NCI-H2227 (cell line): ENCODE measurements at regions not wholly inside any gene's neighbourhood (a gene's known extent, or its start where the extent isn't known, plus 50 kb on each side); places are given as distances from the start of the nearest gene placed in this dataset.

Experiments used
- DNase-seq: peaks from one replicate; lab custom pipeline; 2025; ENCODE audit not compliant: unreplicated experiment; lab: John Stamatoyannopoulos, UW

DNA sequence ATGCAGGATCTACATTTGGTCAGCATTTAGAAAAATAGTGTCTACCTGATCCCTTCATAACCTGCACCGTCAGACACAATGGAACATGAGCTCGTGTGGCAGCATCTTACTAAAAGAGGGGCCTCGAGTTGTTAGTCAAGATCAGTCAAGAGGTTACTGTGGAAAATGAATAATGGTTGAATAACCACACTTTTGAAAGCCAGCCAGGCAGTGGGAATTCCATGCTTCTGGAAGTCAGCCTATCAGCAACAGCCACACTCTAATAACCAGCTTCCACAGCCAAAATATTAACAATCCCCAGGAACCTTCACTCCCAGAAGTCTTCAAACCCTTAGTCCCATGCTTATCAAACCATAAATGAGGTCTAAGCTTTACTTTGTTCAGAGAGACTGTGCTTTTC lies 234.3 kb downstream of the HS3ST1 start:
- no peak for DNase-seq

DNA sequence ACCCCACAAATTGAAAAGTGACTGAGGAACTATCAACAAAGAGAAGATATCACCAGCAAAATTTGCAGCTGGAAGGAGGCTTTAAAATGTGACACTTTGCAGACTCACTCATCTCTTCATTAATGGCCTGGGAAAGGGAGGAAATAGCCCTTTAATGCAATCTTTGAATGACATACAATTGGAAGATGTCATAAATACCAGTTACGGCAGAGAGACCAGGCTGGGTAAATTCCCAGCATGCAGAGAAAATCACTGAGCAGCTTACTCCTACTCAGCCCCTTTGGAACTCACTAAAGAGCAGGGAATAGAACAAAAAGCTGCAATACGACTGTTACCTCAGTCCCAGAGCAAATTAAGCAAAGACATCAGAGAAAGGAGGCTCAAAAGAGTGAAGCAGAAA lies 238.9 kb downstream of the HS3ST1 start:
- DNase-seq, result no peak

DNA sequence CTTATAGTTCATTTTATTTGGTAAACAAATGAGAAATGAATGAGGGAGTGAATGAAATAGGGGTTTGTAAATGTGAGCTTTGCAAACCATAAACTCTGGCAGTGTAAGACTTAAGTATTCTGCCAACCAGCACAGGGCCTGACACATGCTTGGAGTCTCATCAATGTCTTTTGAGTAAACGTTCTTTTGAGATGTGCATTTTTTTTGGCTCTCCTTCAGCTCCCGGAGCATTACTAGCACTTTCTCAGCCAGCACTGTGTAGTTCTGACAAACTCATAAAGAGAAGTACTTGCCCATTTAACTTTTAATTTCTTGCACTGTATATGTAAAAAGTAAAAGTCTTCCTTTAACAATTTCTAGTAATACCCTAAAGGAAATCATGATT lies 245.3 kb downstream of the HS3ST1 start:
- DNase-seq, result no peak

DNA sequence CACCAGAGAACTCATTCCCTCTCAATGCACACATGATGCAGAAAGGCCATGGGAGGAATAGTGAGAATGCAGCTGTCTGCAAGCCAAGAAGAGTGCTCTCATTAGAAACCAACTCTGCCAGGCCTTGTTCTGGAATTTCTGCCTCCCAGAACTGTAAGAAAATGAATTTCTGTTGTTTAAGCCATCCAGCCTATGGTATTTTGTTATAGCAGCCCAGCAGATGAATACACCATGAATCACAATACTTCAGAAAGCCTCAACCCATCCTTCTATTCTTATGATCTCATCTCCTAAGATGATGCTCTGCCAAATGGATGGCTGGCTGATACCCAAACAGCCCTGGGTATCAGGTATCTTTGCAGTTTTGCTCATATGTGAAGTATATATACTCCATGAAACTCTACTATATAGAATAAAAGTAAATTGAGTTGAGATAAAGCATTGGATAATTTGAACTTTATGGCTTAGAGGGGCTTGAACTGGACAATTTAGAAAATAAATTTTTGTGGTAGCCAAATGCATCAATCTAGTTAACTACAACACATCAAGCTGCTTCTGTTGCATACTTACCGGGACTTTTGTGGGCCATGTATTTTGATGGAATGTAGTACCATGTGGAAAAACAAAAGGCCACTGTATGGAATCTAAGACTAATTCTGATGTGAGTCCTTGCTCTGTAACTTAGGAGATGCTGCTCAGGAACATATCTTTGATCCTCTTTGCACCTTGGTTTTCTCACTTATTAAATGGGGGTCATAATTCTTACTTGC lies 245.9 kb downstream of the HS3ST1 start:
- no peak for DNase-seq

DNA sequence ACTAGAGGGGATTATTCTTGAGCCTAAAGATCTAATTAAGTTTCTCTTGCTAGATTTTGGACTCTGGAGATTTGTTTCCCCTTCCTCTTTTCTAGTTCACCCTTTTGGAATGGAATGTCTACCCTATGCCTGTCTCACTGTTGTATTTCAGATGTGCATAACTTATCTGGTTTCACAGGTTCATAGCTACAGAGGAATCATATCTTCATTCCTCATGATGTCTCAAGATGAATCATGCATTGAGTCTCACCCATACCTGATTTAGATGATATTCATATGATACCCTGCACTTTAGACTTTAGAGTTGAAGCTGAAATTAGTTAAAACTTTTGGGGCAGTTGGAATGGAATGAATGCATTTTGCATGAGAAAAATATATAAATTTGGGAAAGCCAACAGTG lies 246.7 kb downstream of the HS3ST1 start:
- no peak for DNase-seq

DNA sequence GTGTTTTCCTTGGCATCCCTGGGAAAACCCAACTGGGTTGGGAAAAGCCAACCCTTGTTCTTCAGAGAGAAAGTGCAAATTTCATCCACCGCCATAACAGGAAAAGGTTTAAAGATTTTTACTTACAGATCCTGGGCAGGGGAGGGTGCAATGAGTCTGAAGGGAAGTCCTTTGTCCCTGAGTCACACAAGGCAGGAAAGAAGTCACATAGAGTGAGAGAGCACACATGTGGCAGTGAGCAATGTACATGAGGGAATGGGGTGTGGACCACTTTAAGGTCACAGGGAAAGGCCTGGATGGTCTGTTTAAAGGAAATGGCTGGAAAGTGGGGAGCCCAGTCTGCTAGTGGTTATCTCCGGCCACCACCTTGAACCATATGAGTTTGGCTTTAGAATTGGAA lies 248.9 kb downstream of the HS3ST1 start:
- DNase-seq, result no peak

DNA sequence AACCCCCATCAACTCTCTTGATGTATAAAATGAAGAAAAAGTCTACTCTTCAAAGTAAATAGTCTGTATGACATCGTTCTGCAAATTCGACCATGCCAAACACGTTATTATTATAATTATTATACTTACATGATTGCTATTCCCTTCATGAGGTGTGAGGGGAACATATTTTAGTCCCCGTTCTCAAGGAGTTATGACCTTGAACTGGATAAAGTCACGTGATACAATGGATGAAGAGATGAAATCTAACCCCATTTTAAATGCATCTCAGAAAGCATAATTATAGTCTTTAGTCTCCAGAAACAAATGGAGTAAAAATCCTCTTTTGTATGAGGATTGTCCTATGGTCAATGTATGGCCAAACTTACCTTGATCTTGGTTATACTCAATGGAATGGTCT lies 250.3 kb downstream of the HS3ST1 start:
- DNase-seq, result no peak

DNA sequence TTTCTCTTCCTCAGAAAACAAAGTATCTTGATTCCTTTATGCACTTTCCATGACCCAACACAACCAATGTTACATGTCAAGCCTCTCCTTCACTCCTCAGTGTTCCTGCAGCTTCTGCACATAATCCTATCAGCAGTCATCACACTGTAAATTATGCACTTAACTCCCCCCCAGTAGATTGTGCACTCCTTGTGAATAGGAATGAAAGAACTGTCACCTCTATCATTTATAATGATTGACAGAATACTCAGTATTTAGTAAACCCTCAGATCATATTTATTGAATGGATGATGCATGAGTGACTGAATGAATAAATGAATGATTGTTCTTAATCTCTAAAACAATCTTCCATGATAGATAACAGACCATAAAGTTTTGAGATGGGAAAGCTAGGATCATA lies 253.3 kb downstream of the HS3ST1 start:
- no peak for DNase-seq

DNA sequence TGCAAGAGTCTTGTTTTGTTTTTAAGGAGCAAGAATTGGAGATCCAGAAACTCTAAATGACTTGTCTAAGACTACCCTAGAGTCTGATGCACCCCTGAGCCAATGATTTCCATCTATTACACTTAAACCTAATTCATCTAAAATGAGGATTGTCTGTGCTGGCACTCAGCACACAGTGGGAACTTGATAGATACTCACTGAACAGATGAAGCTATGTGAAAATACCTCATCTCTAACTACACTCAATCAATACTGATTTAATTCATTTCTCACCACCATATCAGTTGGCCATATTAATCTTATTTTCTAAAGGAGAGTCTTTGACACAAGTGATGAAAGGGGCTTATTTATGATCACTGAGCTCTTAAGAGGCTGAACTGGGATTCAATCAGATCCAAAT lies 262.1 kb downstream of the HS3ST1 start:
- DNase-seq, result no peak

DNA sequence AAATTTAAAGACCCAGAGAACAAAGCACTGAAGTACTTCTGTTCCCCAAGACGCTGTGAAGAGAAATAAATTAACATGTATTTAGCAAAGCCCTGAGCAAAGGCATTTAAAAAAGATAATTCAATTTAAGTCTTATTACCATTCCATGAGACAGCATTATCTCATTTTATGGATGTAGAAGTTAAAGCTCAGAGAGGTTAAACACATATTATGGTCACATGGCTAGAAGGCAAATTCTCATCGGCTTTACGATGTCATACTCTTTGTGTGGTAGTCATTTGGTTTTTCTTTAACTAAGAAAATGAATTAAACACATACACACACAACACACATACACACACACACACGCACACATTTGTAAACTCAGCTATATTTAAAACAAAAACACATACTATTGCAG lies 262.7 kb downstream of the HS3ST1 start:
- no peak for DNase-seq

DNA sequence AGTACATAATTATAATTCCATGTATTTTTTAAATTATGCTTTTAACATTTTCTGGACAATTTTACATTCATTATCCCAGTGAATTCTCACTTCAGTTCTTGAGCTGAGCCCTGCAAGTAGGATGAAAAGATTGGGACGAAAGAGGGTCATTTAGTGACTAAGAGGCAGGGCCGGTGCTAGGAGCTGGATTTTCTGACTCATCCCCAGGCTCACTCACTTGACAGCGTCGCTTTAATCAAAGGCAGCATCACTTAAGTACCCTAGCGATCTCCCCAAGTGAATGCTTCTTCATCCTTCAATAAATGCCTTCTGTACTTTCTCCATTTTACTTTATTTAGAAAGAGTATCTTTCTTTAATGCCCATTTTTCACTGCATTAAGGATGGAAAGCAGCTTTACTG lies 263.6 kb downstream of the HS3ST1 start:
- DNase-seq, result peak; percentile 2

DNA sequence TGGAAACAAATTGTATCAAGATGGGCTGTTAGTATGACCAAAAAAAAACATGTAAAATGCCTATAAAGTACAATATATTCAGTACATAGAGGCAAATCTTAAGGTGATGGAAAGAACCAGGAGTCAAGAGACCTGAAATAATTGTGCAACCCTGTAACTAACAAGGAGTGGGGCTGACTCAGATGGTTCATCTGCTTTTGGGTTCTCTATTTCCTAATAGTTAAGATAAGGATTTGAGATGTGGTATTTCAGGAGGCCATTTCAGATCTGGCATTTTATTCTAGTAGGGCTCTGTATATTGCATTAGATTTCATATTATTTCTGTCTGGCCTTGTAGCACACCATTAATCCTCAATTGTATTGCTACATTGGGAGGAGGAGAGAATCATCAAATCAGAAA lies 268.4 kb downstream of the HS3ST1 start:
- no peak for DNase-seq

DNA sequence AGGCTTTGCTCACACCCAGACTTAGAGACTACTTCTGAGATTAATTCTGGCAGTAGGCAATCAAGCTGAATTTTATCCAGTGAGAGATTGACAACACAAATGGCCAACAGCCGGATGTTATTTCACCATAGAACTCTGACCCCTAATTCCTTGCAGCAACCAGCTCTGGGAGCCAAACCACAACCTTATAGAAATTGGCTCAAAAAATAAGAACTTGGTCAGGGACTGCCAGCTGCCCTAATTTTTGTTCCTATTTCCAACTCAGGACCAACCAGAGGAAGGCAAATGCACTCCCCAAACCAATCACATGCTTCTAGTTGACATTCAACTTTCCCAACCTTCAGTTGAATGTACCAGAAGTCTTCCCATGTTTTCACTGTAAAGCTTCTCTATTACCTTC lies 269.7 kb downstream of the HS3ST1 start:
- DNase-seq, result no peak

DNA sequence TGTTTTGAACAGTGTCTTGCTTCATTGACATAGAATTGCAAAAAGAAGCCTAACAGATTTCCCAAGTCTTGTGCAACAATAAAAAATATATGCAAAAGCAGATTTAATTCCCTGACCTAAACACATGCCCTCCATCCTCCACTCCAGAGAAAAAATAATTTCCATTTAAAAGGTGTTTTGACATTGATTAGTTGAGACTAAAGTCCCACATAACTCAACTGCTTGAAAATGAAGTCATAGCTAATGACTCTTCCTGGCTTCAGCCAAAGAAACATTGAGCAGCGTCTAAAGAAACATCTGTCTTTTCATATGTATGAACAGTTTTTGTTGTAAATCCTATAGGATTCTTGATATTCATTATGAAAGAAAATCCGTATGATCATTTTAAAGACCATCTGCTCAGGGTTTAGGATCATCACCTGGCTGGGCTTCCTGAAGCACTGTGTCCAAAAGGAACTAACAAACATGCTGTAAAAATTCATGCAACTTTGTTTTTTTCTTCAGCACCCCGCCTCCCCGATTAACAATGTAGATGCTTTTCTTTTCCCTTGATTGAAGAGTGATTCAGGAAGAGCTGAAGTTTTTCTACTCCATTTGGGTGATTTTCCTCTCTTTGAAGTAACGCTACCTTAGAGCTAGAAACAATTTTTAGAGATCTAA lies 273.4 kb downstream of the HS3ST1 start:
- no peak for DNase-seq

DNA sequence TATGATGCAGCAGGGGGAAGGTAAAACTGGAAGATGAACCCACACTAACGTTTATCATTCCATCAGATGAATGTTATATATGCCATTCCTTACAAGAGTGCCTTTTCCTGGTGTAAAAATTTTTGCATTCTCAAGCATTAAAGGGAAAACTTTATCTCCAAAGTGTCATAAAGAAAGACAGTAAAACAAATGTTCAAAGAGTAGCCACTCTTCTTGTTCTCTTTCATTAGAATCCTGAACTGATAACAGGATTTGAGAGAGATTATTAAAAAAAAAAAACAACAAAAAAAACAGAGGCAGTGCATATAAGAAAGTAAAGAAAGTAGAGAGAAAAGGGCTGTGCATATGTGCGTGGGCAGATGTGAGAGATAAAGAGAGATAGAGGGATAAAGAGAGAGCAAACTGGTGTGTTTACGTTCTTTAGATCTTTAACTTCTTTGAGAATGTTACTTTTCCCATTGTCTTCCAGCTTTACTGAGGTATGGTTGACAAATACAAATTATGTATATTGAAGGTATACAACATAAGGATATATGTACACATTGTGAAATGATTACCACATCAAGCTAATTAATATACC lies 275.4 kb downstream of the HS3ST1 start:
- DNase-seq, result no peak

DNA sequence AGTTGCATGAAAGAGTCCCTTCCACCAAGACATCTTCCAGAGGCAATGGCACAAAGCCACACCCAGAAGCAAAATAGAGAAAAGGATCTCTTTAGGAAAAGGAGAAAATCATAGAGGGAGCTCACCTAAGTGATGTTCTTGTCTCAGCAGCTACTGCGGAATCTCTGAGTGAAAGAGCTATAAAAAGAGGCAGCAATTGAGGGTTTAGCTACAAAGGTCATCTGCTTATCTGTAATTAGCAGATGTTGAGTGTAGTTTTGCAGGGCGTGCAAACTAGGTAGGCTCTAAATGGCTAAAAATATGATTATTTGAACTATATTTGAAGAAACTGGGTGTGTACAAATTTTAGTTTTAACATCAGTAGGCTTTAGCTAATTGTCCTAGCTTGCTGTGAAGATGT lies 276.0 kb downstream of the HS3ST1 start:
- DNase-seq, result peak; percentile 74

DNA sequence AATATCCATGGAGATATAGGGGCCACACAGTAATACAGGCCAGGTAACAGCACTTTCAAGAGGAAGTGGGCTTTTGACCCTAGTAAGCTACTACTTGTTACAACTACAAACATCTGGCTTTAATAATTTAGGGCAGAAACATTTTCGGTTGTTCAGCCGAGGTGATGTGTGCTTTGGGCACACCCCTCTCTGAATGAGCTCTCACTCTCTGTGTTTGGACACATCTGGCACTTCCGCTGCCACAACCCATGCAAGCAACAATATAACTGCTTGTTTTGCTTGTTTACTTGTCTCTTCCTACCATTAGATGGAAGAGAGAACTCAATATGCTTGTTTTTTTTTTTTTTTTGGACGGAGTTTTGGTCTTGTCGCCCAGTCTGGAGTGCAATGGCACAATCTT lies 277.2 kb downstream of the HS3ST1 start:
- DNase-seq, result no peak

DNA sequence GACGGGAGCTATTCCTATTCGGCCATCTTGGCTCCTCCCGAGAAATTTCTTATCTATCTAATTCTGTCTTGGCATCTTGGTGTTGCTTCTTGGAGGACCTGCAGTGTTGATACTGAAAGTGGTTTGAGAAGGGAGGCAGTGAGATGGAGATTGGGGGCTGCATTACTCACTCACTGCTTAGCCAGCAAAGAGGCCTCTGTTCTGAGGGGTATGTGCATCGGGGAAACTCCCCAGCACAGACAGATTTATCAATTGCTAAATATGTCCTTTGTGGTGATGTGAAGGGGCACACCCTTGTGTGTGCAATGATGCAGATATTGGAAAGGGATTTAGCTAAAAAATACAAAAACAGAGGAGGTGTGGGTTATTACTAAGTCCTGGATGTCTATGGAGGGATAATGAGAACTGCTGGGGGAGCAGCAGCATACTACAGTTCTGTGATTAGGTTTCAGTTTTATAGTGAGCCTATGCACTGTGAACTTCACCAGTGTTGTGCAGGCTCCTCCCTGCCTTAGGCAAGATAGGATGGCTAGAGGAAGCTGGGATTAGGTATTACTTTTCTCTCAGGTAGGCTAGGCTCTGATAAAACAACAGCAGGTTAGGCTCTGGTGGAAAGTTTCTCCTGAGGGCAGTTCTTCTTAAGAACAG lies 279.0 kb downstream of the HS3ST1 start:
- DNase-seq, result no peak

DNA sequence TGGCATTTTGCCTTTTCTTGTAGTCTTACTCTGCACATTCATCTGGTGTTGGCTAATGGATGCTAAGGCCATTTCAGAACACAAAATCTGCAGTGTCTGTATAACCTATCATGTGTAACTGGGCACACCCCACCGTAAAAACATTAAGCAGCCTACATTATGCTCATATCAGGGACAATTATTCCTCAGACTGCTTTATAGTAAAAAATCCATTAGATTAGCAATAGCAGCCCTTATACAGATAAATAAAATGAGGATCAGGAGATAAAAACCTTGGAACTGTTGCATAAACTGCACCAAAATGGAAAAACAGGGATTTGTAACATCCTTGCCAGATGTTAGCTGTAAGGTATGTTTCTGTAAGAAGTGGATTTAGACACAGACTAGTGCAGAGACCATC lies 288.8 kb downstream of the HS3ST1 start:
- DNase-seq, result no peak

DNA sequence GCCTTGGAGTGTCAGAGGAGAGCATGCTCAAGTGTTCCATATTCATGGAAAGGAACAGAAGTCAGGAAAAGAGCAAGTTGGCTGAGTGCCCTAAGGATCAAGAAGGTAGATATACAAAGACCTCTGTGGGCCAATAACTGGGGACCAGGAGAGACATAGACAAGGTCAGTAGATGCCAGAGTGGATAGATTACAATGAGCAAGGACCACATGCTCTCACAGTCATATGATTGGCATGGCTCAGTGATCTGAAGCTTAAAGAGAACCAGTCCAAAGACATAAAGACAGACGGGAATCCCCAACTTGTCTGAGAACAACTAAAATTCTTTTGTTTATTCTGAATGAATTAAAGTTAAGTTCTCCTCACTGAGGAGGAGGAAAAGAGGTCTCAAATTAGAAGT lies 289.7 kb downstream of the HS3ST1 start:
- DNase-seq, result no peak

DNA sequence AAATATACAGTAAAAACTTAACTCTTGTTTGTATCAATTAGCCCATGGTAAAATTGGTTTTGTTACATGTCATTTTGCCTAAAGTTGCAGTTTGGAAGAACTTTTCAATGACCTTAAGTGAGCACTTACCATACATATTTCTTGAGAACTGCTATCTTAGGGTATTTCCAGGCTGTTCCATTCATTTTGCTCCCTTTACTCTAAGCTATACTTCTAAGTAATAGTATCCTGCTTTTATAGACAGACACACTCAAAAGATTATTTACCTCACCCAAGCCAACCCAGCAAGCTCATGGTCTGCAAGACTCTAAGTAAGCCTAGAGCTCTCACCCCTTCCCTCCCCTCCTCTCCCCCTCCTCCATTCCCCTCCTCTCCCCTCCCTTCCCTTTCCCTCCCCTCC lies 294.0 kb downstream of the HS3ST1 start:
- DNase-seq, result no peak

DNA sequence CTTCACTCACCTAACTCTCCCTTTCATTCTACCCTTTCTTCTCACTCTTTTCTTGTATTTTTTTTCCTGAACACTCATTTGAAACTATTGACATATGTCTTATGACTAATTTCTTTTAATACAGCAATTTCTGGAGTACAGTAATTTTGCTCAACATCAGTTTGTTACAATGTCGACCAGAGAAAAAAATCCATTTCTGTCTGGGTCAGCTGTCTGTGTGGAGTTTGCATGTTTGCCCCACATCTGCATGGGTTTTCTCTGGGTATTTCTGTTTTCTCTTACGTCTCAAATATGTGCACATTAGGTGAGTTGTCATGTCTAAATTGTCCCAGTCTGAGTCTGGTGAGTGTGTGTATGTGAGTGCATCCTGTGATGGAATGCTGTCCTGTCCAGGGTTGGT lies 294.8 kb downstream of the HS3ST1 start:
- DNase-seq, result no peak
